Peyer's patch (tissue), 4 donors: ENCODE measurements at regions not wholly inside any gene's neighbourhood (a gene's known extent, or its start where the extent isn't known, plus 50 kb on each side); places are given as distances from the start of the nearest gene placed in this dataset.
A peak's percentile ranks its signal among the peaks of the same experiment; 100 is the strongest.

Source experiments
- CTCF ChIP-seq, 6 experiments: fragments of 450-650 bp in 4 of 6; fragments of 200-600 bp in 2 of 6; sonication (generic) in 1 of 6; IDR thresholded peaks; one replicate each; pipeline ENCODE4 v1.5.1; 2017 to 2019; ENCODE audit warnings: antibody characterized with exemption in 6 of 6, mild to moderate bottlenecking in 3 of 6, moderate library complexity in 1 of 6
- POLR2A ChIP-seq, 2 donors: fragments of 450-650 bp; IDR thresholded peaks; one replicate each; pipeline ENCODE4 v1.5.1; 2017; ENCODE audit warnings: antibody characterized with exemption in 2 of 2, mild to moderate bottlenecking in 2 of 2, moderate library complexity in 2 of 2

GRCh38 chr13:106036870-106037269 is 498.6 kb downstream of the EFNB2 start:
- peak in 1 of 6 experiments; percentile 25 for TF ChIP-seq CTCF (IDR thresholded peaks at IDR 0.05)
- TF ChIP-seq POLR2A (IDR thresholded peaks at IDR 0.05): no peak
